ENCODE measurements at regions not wholly inside any gene's neighbourhood (a gene's known extent, or its start where the extent isn't known, plus 50 kb on each side); places are given as distances from the start of the nearest gene placed in this dataset.

- Histone ChIP-seq H3K4me3 (ENCODE audit: low read length) (no peak overlapping the region), H3K27ac (ENCODE audit: low read depth in 1 of 2, low read length in 2 of 2) (no peak overlapping the region), H3K4me1 (ENCODE audit: insufficient read depth, low read length) (no peaks in the 10 kb centered on the region), H3K27me3 (ENCODE audit: control insufficient read depth in 1 of 2, insufficient read depth in 2 of 2, low read length in 2 of 2) (no peaks in the 10 kb centered on the region), H3K36me3 (ENCODE audit: insufficient read depth, low read length) (no peaks in the 10 kb centered on the region), H3K9me3 (ENCODE audit: control insufficient read depth in 1 of 2, insufficient read depth in 1 of 2, low read length in 2 of 2) (peaks cover 0 to 5% of the 10 kb centered on the region in 2 experiments)
- Mint-ChIP-seq H3K9me3 (peaks cover 2% of the 10 kb centered on the region), H3K36me3 (ENCODE audit: low read depth) (no peaks in the 10 kb centered on the region), H3K27me3 (no peaks in the 10 kb centered on the region), H3K27ac (no peak overlapping the region), H3K4me3 (no peak overlapping the region), H3K4me1 (ENCODE audit: low read depth) (no peaks in the 10 kb centered on the region)
- TF ChIP-seq CTCF (IDR thresholded peaks at IDR 0.05), result no peak
- ATAC-seq (ENCODE audit: poor library complexity) (no peak), DNase-seq (no peak)
- ChIA-PET POLR2A (no interaction called here), CTCF (no interaction called here)
- intact Hi-C loops (cut with DNase I, micrococcal nuclease), result no loop called here
These were observed 463.3 kb downstream of the INHBA start for GRCh38 chr7:41239596-41239995.

GRCh38 chr7:41238851-41239331 lies 464.0 kb downstream of the INHBA start:
- CTCF ChIA-PET, result no interaction called here
- Histone ChIP-seq H3K27me3 (ENCODE audit: control insufficient read depth in 1 of 2, insufficient read depth in 2 of 2, low read length in 2 of 2) (no peaks in the 10 kb centered on the region), H3K27ac (ENCODE audit: low read depth in 1 of 2, low read length in 2 of 2) (no peak overlapping the region), H3K9me3 (ENCODE audit: control insufficient read depth in 1 of 2, insufficient read depth in 1 of 2, low read length in 2 of 2) (peaks cover 0 to 5% of the 10 kb centered on the region in 2 experiments), H3K4me1 (ENCODE audit: insufficient read depth, low read length) (no peaks in the 10 kb centered on the region), H3K36me3 (ENCODE audit: insufficient read depth, low read length) (no peaks in the 10 kb centered on the region), H3K4me3 (ENCODE audit: low read length) (no peak overlapping the region)
- no peaks in the 10 kb centered on the region for H3K4me1 Mint-ChIP-seq (ENCODE audit: low read depth)
- POLR2A ChIA-PET, result no interaction called here
- no peaks in the 10 kb centered on the region for H3K27me3 Mint-ChIP-seq
- ATAC-seq (ENCODE audit: poor library complexity), result no peak
- peaks cover 3% of the 10 kb centered on the region for H3K9me3 Mint-ChIP-seq
- no peak for DNase-seq
- H3K36me3 Mint-ChIP-seq (ENCODE audit: low read depth), result no peaks in the 10 kb centered on the region
- H3K27ac Mint-ChIP-seq, result no peak overlapping the region
- intact Hi-C loops (cut with DNase I, micrococcal nuclease), result no loop called here
- H3K4me3 Mint-ChIP-seq, result no peak overlapping the region
- no peak for TF ChIP-seq CTCF (IDR thresholded peaks at IDR 0.05)

- ATAC-seq (ENCODE audit: poor library complexity) (no peak), DNase-seq (no peak)
- H3K36me3 Mint-ChIP-seq (ENCODE audit: low read depth), result no peaks in the 10 kb centered on the region
- Histone ChIP-seq H3K4me3 (ENCODE audit: low read length) (no peak overlapping the region), H3K27me3 (ENCODE audit: control insufficient read depth in 1 of 2, insufficient read depth in 2 of 2, low read length in 2 of 2) (no peaks in the 10 kb centered on the region), H3K36me3 (ENCODE audit: insufficient read depth, low read length) (no peaks in the 10 kb centered on the region), H3K27ac (ENCODE audit: low read depth in 1 of 2, low read length in 2 of 2) (no peak overlapping the region), H3K9me3 (ENCODE audit: control insufficient read depth in 1 of 2, insufficient read depth in 1 of 2, low read length in 2 of 2) (peaks cover 0 to 5% of the 10 kb centered on the region in 2 experiments), H3K4me1 (ENCODE audit: insufficient read depth, low read length) (no peaks in the 10 kb centered on the region)
- CTCF ChIA-PET, result no interaction called here
- peaks cover 3% of the 10 kb centered on the region for H3K9me3 Mint-ChIP-seq
- POLR2A ChIA-PET, result no interaction called here
- no peak for TF ChIP-seq CTCF (IDR thresholded peaks at IDR 0.05)
- intact Hi-C loops (cut with DNase I, micrococcal nuclease), result no loop called here
- H3K4me3 Mint-ChIP-seq, result no peak overlapping the region
- H3K27ac Mint-ChIP-seq, result no peak overlapping the region
- H3K4me1 Mint-ChIP-seq (ENCODE audit: low read depth), result no peaks in the 10 kb centered on the region
- no peaks in the 10 kb centered on the region for H3K27me3 Mint-ChIP-seq
These were observed 464.9 kb downstream of the INHBA start for GRCh38 chr7:41237956-41238355.
